DOHH2 (cell line): ENCODE measurements at regions not wholly inside any gene's neighbourhood (a gene's known extent, or its start where the extent isn't known, plus 50 kb on each side); places are given as distances from the start of the nearest gene placed in this dataset.

Experiments used
- EZH2phosphoT487 ChIP-seq: fragments of 200-600 bp; sonication (generic); IDR thresholded peaks from 2 replicates; pipeline ENCODE4 v1.6.1; 2017; ENCODE audit warnings: borderline replicate concordance, mild to moderate bottlenecking, antibody characterized with exemption, low read length, moderate library complexity, mixed read lengths
- TF ChIP-seq, protein P1 (sequence below): fragments of 200-600 bp; sonication (generic); IDR thresholded peaks from one replicate; pipeline ENCODE4 v1.5.1; 2014; ENCODE audit warnings: antibody characterized with exemption, mild to moderate bottlenecking, low read depth, low read length; ENCODE audit not compliant: poor library complexity, severe bottlenecking

DNA sequence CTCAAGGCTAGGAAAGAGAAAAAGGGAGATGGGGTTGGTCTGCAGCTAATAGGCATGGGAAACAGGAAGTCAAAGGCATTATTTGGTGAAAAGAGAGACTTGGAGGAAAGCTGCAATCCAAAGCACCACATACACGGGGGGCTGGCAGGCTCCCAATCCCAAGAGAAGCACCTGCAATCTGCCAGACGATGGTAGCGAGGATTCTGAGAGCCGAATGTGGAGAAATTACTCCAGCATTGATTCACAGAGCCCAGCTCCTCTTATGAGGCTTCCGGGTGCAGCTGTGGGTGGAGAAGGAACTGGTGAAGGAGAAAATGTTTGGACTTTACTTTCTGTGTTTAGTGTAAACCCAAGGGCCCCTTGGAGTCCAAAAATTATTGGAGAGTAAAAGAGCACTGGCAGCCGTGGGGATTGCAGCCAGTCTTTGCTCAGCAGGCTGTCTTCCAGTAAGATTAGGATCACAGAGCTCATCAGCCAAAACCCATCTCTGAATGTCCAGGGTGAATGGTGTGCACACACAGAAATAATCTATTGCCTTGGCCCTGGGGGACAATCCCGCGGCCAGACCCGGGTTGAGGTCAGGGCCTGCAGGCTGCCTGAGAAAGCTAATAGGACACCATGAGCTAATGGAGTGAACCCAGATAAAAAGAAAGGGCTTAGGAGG lies 197.6 kb downstream of the KIT start:
- TF ChIP-seq, protein P1, sequence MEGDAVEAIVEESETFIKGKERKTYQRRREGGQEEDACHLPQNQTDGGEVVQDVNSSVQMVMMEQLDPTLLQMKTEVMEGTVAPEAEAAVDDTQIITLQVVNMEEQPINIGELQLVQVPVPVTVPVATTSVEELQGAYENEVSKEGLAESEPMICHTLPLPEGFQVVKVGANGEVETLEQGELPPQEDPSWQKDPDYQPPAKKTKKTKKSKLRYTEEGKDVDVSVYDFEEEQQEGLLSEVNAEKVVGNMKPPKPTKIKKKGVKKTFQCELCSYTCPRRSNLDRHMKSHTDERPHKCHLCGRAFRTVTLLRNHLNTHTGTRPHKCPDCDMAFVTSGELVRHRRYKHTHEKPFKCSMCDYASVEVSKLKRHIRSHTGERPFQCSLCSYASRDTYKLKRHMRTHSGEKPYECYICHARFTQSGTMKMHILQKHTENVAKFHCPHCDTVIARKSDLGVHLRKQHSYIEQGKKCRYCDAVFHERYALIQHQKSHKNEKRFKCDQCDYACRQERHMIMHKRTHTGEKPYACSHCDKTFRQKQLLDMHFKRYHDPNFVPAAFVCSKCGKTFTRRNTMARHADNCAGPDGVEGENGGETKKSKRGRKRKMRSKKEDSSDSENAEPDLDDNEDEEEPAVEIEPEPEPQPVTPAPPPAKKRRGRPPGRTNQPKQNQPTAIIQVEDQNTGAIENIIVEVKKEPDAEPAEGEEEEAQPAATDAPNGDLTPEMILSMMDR, result no peak
- TF ChIP-seq EZH2phosphoT487, result no peak
